ENCODE measurements at regions not wholly inside any gene's neighbourhood (a gene's known extent, or its start where the extent isn't known, plus 50 kb on each side); places are given as distances from the start of the nearest gene placed in this dataset.

- TF ChIP-seq CTCF (conservative IDR thresholded peaks at IDR 0.05; ENCODE audit: control insufficient read depth, insufficient read depth, low read depth, low read length), result no peak
- DNase-seq (ENCODE audit: low read depth), result no peak
- no peak overlapping the region for H3K4me3 ChIP-seq (ENCODE audit: control insufficient read depth, low read depth, low read length)
Observed at GRCh38 chr7:31458203-31458602, 55.7 kb upstream of the ITPRID1 start.

GRCh38 chr7:31462636-31463035 lies 51.3 kb upstream of the ITPRID1 start:
- no peak for TF ChIP-seq CTCF (conservative IDR thresholded peaks at IDR 0.05; ENCODE audit: control insufficient read depth, insufficient read depth, low read depth, low read length)
- DNase-seq (ENCODE audit: low read depth), result no peak
- no peak overlapping the region for H3K4me3 ChIP-seq (ENCODE audit: control insufficient read depth, low read depth, low read length)

Data from fibroblast of mammary gland (primary cell).